VCaP (cell line): ENCODE measurements at regions not wholly inside any gene's neighbourhood (a gene's known extent, or its start where the extent isn't known, plus 50 kb on each side); places are given as distances from the start of the nearest gene placed in this dataset.
A peak's percentile ranks its signal among the peaks of the same experiment; 100 is the strongest.

Experiments
- H3K27ac ChIP-seq: fragments of 450-650 bp; 2 replicates; pipeline ENCODE4 v1.5.1; 2017
- TF ChIP-seq, protein P1 (sequence below): fragments of 450-650 bp; conservative IDR thresholded peaks from 2 replicates; pipeline ENCODE4 v1.5.1; 2017; ENCODE audit warnings: mild to moderate bottlenecking, moderate library complexity

DNA sequence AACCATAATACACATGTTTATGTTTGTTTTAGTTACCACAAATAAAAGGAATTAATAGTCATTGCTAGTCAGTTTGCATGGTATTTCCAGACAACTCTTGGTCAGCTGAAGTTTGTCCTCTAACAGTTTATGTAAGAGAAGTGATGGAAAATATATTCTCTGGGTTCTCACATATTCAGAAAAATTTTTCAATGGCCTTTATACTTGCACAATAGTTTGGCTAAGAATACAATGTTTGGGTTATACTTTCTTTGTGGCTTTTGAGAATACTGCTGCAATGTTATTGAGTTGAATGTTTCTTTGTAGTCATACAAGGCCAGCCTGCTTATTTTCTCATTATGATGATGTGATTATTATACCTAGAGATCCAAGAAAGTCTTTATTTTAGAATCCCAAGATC, 133.9 kb downstream of the RAP2B start:
- TF ChIP-seq, protein P1, sequence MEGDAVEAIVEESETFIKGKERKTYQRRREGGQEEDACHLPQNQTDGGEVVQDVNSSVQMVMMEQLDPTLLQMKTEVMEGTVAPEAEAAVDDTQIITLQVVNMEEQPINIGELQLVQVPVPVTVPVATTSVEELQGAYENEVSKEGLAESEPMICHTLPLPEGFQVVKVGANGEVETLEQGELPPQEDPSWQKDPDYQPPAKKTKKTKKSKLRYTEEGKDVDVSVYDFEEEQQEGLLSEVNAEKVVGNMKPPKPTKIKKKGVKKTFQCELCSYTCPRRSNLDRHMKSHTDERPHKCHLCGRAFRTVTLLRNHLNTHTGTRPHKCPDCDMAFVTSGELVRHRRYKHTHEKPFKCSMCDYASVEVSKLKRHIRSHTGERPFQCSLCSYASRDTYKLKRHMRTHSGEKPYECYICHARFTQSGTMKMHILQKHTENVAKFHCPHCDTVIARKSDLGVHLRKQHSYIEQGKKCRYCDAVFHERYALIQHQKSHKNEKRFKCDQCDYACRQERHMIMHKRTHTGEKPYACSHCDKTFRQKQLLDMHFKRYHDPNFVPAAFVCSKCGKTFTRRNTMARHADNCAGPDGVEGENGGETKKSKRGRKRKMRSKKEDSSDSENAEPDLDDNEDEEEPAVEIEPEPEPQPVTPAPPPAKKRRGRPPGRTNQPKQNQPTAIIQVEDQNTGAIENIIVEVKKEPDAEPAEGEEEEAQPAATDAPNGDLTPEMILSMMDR = no peak
- H3K27ac ChIP-seq = no peak overlapping the region

DNA sequence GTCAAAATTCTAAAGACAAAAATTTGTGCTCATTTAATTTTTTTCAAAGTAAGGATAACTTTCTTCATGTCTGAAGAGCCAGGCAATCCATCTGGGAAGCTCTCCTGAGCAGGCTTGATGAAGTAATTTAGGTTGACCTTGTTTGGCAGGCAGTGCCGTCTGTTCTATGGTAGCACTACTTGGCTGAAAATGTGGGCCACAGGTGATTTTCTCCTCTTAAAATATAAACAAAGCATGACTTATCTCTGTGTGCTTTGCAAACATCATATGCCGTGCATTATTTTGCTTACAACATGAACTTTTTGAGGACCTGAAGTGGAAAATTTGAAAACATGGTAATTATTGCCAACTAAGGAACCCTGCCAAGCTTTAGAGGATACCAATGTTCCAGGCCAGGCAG, 143.2 kb downstream of the RAP2B start:
- TF ChIP-seq, protein P1 = no peak
- peak overlapping the region; percentile 67 for H3K27ac ChIP-seq

DNA sequence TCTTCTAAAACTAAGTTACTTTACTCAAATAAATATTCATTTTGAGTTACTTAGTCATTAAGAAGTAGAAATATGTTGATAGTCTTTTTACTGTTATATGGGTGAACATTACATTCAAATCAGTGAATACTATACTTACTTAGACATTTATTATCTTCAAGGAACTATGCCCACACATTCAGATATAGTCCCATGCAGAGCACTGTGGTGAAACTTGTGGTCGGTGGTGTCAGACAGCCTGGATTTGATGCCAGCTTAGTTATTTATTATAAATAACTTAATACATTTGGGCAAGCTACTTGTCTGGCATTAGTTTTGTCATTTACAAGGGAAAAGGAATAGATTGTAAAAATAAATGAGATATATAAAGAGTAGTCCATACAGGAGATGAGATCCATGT, 149.5 kb downstream of the RAP2B start:
- TF ChIP-seq, protein P1 = no peak
- H3K27ac ChIP-seq = no peak overlapping the region

DNA sequence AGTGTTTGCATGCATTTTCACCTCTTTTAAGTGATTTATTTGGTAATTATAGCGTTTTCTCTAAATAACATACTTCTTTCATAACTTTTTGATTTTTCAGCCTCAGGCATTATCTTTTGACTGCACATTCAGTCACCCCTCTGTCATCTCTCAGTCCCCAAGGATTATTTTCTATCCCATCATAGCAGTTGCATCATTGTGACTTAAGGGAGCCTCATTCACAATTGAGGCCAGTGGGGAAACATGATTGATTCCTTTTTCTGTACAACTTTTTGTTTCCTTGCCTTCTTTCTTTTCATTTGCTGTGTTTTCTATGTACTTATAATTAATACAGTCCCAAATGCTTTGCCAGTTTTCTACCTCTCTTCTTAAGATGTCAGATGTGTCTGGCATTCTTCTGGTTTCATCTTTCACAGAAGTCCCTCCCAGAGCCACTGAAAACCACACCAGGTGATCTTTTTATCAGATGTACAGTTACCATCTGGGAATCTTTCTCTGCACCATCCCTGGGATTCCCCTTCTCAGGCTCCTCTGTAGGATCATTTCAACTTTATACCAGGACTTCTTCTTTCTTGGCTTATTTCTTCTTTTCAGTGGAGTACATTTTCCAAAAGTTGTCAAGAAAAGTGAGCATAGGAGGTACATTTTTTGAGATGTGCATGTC, 151.4 kb downstream of the RAP2B start:
- H3K27ac ChIP-seq = no peak overlapping the region
- TF ChIP-seq, protein P1 = no peak

DNA sequence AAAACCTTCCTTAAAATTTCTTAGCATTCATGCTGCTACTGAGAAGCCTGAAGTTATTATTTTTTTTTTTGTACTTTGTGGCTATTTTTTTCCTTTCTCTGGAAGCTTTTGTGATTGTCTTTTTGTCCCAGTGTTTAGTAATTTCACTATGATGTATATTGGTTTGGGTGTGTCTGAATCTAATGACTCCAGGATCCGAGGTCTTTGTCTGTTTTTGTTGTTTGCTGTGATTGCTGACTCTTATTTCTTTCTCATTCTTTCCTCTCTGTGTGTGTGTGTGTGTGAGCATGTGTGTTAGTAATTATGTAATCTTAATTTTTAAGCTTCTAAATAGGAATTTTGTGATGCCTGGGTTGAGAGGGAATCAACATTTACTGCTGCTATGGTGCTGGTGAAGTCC, 152.0 kb downstream of the RAP2B start:
- TF ChIP-seq, protein P1 = no peak
- H3K27ac ChIP-seq = no peak overlapping the region

DNA sequence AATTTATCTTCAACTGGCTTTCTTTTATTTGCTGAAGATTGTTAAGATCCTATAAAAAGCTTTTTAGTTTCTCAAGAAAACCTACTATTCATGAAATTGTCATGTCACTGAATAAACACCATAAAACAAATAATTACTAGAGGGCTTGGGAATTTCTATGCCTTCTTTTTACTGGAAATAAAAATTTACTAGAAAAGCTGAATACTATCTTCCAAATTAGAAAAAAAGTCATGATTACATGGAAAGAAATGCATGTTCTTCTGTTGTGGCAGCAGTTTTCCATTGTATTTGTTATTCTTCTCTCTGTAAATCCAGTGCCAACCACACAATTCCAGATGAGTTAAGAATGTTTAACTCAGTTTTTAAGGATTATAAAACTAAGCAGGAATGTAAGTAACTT, 153.8 kb downstream of the RAP2B start:
- TF ChIP-seq, protein P1 = no peak
- no peak overlapping the region for H3K27ac ChIP-seq

DNA sequence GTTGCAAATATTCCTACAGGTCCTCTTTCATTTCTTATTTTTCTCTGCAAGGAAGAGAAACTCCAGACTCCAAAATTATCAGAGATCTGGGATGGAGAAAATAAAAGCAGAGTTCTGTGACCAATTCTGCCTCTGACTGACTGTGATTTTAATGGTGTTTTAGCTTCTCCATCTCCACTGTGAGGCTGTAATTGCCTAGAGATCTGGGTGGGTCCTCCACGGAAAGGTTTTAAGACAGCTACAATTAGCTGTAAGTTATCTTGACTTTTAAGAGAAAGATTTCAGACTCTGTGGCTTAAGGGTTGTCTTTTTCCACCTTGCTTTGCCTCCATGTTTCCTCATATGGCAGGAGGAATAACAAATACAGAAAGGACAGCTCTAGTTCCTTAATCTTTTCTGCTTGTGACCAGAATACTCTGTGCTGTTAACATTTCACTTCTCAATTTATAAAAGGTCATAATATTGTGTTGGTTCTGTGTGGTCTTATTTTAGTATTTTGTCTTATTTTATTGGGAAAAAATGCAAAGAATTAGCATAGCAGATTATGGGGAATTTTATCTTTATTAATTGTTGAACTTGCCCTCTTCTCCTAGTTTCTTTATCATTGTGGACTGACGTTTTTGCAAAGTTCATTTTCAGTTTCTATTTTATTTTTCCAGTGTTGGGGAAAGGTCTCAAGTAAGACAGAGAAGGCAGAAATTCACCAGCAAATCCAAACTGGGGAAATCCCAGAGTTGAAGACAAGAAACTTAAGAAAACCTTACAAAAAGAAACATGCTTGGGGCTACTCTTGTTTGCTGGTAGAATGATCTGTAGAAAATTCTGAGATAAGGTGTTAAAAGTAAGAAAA, 157.9 kb downstream of the RAP2B start:
- TF ChIP-seq, protein P1 = no peak
- H3K27ac ChIP-seq = no peak overlapping the region
